Body of pancreas (tissue), 4 donors: ENCODE measurements at regions not wholly inside any gene's neighbourhood (a gene's known extent, or its start where the extent isn't known, plus 50 kb on each side); places are given as distances from the start of the nearest gene placed in this dataset.
A peak's percentile ranks its signal among the peaks of the same experiment; 100 is the strongest.

Experiments
- ATAC-seq: fragments of 150-250 bp; one replicate; pipeline ENCODE4 v1.9.1; 2016
- DNase-seq, 4 donors: peaks; one replicate each; pipeline ENCODE4 v3.0.0-alpha.2; 2019
- H3K27ac ChIP-seq, 4 donors: fragments of 200-600 bp; sonication (generic); 1 replicate in 3 of 4; 2 replicates in 1 of 4; pipeline versions ENCODE4 v1.5.1 to v1.6.1; 2016 to 2019; ENCODE audit warnings: mild to moderate bottlenecking in 1 of 4, mixed read lengths in 1 of 4, moderate library complexity in 1 of 4
- H3K27me3 ChIP-seq, 2 donors: fragments of 200-600 bp; sonication (generic); one replicate each; pipeline ENCODE4 v1.6.0; 2016; ENCODE audit warnings: mild to moderate bottlenecking in 1 of 2
- H3K36me3 ChIP-seq, 2 donors: fragments of 200-600 bp; sonication (generic); replicated peaks in 1 of 2; 2 replicates each; pipeline ENCODE4 v1.5.1; 2016; ENCODE audit warnings: low read depth in 2 of 2; ENCODE audit not compliant: insufficient read depth in 1 of 2
- H3K4me1 ChIP-seq: fragments of 200-600 bp; sonication (generic); one replicate; pipeline ENCODE4 v1.6.0; 2016
- H3K4me3 ChIP-seq, 2 donors: fragments of 200-600 bp; sonication (generic); 1 replicate in 1 of 2; 2 replicates in 1 of 2; pipeline ENCODE4 v1.5.1; 2016 to 2019
- H3K9me3 ChIP-seq, 3 donors: fragments of 200-600 bp; sonication (generic); 1 replicate in 2 of 3; 2 replicates in 1 of 3; pipeline ENCODE4 v1.5.1; 2016
- POLR2A ChIP-seq, 3 donors: fragments of 450-650 bp; IDR thresholded peaks; one replicate each; pipeline ENCODE4 v1.6.1; 2016; ENCODE audit warnings: antibody characterized with exemption in 3 of 3, mild to moderate bottlenecking in 2 of 3
- WGBS, 2 donors: methylation state at CpG; one replicate each; pipeline ENCODE4 v1.1.5; 2017; 5-methylcytosine and 5-hydroxymethylcytosine counted together
- intact Hi-C: fragments of 100-400 bp; cut with DNase I; formaldehyde crosslinking; loops from one replicate; pipeline ENCODE4 v1.15.1; 2023
- TF ChIP-seq, protein P1 (sequence below), 7 experiments: fragments of 450-650 bp in 4 of 7; fragments of 200-600 bp in 3 of 7; sonication (generic) in 3 of 7; IDR thresholded peaks; one replicate each; pipeline ENCODE4 v1.5.1; 2016 to 2019; ENCODE audit warnings: antibody characterized with exemption in 7 of 7

DNA sequence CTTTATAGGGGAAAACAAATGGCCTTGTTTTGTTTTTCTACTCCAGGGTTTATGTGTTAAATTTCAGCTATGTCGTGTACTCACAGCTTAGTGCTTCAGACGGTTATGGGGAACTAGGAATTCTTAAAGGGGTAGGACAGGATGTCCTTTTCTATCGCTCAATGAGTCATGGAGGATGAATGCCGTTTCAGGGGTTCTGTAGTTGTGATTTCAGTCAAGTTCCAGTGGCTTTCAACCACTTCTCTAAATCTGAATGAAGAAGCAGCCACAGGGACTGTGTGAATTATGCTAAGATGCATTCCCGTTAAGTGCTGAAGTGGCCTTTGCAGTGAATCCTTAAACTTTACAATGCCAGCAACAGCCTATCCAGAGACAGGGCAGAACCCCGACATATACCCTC, 1231.7 kb upstream of the ZEB2 start:
- Histone ChIP-seq H3K9me3 (no peaks in the 10 kb centered on the region), H3K4me1 (peaks cover 41% of the 10 kb centered on the region), H3K4me3 (no peak overlapping the region), H3K27me3 (no peaks in the 10 kb centered on the region), H3K36me3 (no peaks in the 10 kb centered on the region), H3K27ac (peak overlapping the region in 2 of 4 donors; percentile 41 to 49)
- no peak for ATAC-seq
- intact Hi-C loops, result no loop called here
- TF ChIP-seq, protein P1, sequence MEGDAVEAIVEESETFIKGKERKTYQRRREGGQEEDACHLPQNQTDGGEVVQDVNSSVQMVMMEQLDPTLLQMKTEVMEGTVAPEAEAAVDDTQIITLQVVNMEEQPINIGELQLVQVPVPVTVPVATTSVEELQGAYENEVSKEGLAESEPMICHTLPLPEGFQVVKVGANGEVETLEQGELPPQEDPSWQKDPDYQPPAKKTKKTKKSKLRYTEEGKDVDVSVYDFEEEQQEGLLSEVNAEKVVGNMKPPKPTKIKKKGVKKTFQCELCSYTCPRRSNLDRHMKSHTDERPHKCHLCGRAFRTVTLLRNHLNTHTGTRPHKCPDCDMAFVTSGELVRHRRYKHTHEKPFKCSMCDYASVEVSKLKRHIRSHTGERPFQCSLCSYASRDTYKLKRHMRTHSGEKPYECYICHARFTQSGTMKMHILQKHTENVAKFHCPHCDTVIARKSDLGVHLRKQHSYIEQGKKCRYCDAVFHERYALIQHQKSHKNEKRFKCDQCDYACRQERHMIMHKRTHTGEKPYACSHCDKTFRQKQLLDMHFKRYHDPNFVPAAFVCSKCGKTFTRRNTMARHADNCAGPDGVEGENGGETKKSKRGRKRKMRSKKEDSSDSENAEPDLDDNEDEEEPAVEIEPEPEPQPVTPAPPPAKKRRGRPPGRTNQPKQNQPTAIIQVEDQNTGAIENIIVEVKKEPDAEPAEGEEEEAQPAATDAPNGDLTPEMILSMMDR (IDR thresholded peaks at IDR 0.05), result no peak
- no peak for TF ChIP-seq POLR2A (IDR thresholded peaks at IDR 0.05)
- WGBS, 2 donors, result 53 to 73% methylated on average over 6 of the region's 6 CpGs
- DNase-seq, result peak in 1 of 4 donors; percentile 55

- peak overlapping the region in 2 of 4 donors; percentile 18 to 41 for H3K27ac ChIP-seq
- WGBS, 2 donors, result 40 to 60% methylated on average over 1 of the region's 1 CpG
- H3K9me3 ChIP-seq, result no peaks in the 10 kb centered on the region
- DNase-seq (no peak), ATAC-seq (no peak)
- TF ChIP-seq, protein P1 (IDR thresholded peaks at IDR 0.05), result no peak
- TF ChIP-seq POLR2A (IDR thresholded peaks at IDR 0.05), result no peak
- no peak overlapping the region for H3K4me3 ChIP-seq
- H3K27me3 ChIP-seq, result no peaks in the 10 kb centered on the region
- H3K36me3 ChIP-seq, result no peaks in the 10 kb centered on the region
- intact Hi-C loops, result no loop called here
- H3K4me1 ChIP-seq, result peaks cover 41% of the 10 kb centered on the region
Observed at GRCh38 chr2:145751155-145751554, 1231.2 kb upstream of the ZEB2 start.

- 58 to 74% methylated on average over 4 of the region's 4 CpGs for WGBS, 2 donors
- Histone ChIP-seq H3K27ac (no peak overlapping the region), H3K4me3 (no peak overlapping the region), H3K9me3 (no peaks in the 10 kb centered on the region), H3K4me1 (peaks cover 36% of the 10 kb centered on the region), H3K36me3 (no peaks in the 10 kb centered on the region), H3K27me3 (no peaks in the 10 kb centered on the region)
- TF ChIP-seq, protein P1 (IDR thresholded peaks at IDR 0.05), result no peak
- no peak for TF ChIP-seq POLR2A (IDR thresholded peaks at IDR 0.05)
- DNase-seq (no peak), ATAC-seq (no peak)
- intact Hi-C loops, result no loop called here
Observed at GRCh38 chr2:145750612-145751011, 1230.7 kb upstream of the ZEB2 start.

- Histone ChIP-seq H3K27me3 (no peaks in the 10 kb centered on the region), H3K4me1 (peaks cover 32% of the 10 kb centered on the region), H3K4me3 (no peak overlapping the region), H3K36me3 (no peaks in the 10 kb centered on the region), H3K27ac (no peak overlapping the region), H3K9me3 (no peaks in the 10 kb centered on the region)
- DNase-seq (no peak), ATAC-seq (no peak)
- WGBS, 2 donors, result 14 to 17% methylated on average over 2 of the region's 2 CpGs
- TF ChIP-seq POLR2A (IDR thresholded peaks at IDR 0.05), result no peak
- TF ChIP-seq, protein P1 (IDR thresholded peaks at IDR 0.05), result no peak
- intact Hi-C loops, result no loop called here
Observed at GRCh38 chr2:145750144-145750543, 1230.2 kb upstream of the ZEB2 start.

- intact Hi-C loops, result no loop called here
- DNase-seq (no peak), ATAC-seq (no peak)
- H3K4me1 ChIP-seq, result peaks cover 26% of the 10 kb centered on the region
- no peaks in the 10 kb centered on the region for H3K36me3 ChIP-seq
- no peak overlapping the region for H3K4me3 ChIP-seq
- no peaks in the 10 kb centered on the region for H3K27me3 ChIP-seq
- WGBS, 2 donors, result 47 to 55% methylated on average over 1 of the region's 1 CpG
- TF ChIP-seq, protein P1 (IDR thresholded peaks at IDR 0.05), result no peak
- no peak for TF ChIP-seq POLR2A (IDR thresholded peaks at IDR 0.05)
- H3K9me3 ChIP-seq, result no peaks in the 10 kb centered on the region
- H3K27ac ChIP-seq, result no peak overlapping the region
Observed at GRCh38 chr2:145749556-145749955, 1229.6 kb upstream of the ZEB2 start.
